SK-N-DZ (cell line): ENCODE measurements at regions not wholly inside any gene's neighbourhood (a gene's known extent, or its start where the extent isn't known, plus 50 kb on each side); places are given as distances from the start of the nearest gene placed in this dataset.

ENCODE experiments used
- DNase-seq: peaks from one replicate; pipeline ENCODE4 v3.0.0-alpha.2; 2015; ENCODE audit warnings: low spot score
- small RNA-seq, 2 experiments: library from RNA; depleted of rRNA; stranded (forward); fragments of <200 nt; gene quantifications; one replicate each; pipeline ENCODE3, GENCODE V24; 2014

- DNase-seq, result no peak
Observed at GRCh38 chr1:94595658-94596057, 54.1 kb upstream of the F3 start.

DNA sequence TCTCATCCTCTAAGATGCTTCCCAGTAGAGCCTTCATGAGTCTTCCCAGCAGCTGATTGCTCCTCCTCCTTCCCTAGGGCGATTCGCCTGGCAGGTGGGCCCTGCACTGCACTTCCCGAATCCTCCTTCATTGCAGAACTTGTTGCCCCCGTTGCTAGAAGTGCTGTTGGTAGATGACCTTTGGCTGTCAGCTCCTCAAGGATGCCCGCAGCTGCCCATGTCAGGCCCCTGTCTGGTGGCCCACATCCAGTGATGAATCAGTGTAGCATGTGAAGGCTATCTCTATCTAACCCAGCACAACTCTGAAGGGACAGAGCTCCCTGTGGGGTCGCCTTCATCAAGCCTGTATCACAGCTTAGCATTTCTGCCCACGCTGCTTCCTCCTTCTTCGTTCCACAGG, 52.1 kb upstream of the F3 start:
- DNase-seq, result no peak

GRCh38 chr1:94592571-94592920, 51.0 kb upstream of the F3 start:
- no peak for DNase-seq

GRCh38 chr1:94591823-94592570, 50.4 kb upstream of the F3 start:
- no peak for DNase-seq

Small RNAs in the stretch of these regions (small RNA-seq; reads per million reads assigned to genes)
- gene MIR378G, result 0 reads per million in 2 experiments
